HEK293T (cell line): ENCODE measurements at regions not wholly inside any gene's neighbourhood (a gene's known extent, or its start where the extent isn't known, plus 50 kb on each side); places are given as distances from the start of the nearest gene placed in this dataset.

ENCODE experiments used
- CTCF ChIA-PET: fragments of 350-600 bp; formaldehyde crosslinking; extraction: SDS; loops from one replicate; lab custom pipeline; 2021; ENCODE audit warnings: antibody characterized with exemption, inconsistent platforms; lab: Yijun Ruan, JAX
- POLR2A ChIA-PET: fragments of 350-600 bp; formaldehyde crosslinking; extraction: SDS; loops from one replicate; lab custom pipeline; 2020; ENCODE audit warnings: antibody characterized with exemption, inconsistent platforms; lab: Yijun Ruan, JAX
- DNase-seq: peaks from one replicate; pipeline ENCODE4 v3.0.0; 2012; ENCODE audit warnings: mixed read lengths; ENCODE audit errors: extremely low spot score
- ARNT ChIP-seq: fragments of 450-650 bp; IDR thresholded peaks from 2 replicates; pipeline ENCODE4 v1.6.1; 2017; ENCODE audit warnings: mild to moderate bottlenecking
- BHLHE40 ChIP-seq: fragments of 450-650 bp; IDR thresholded peaks from 2 replicates; pipeline ENCODE4 v1.6.1; 2016; ENCODE audit warnings: mild to moderate bottlenecking, moderate library complexity, borderline replicate concordance
- CTBP1 ChIP-seq: fragments of 450-650 bp; IDR thresholded peaks from 2 replicates; pipeline ENCODE4 v1.6.1; 2016; ENCODE audit warnings: borderline replicate concordance
- ELF4 ChIP-seq: fragments of 450-650 bp; IDR thresholded peaks from 2 replicates; pipeline ENCODE4 v1.6.1; 2017; ENCODE audit warnings: antibody characterized with exemption
- FOXA1 ChIP-seq: fragments of 450-650 bp; IDR thresholded peaks from 2 replicates; pipeline ENCODE4 v1.6.1; 2016; ENCODE audit warnings: mild to moderate bottlenecking
- FOXK2 ChIP-seq: fragments of 450-650 bp; IDR thresholded peaks from 2 replicates; pipeline ENCODE4 v1.6.1; 2016; ENCODE audit warnings: mild to moderate bottlenecking
- FOXM1 ChIP-seq: fragments of 450-650 bp; IDR thresholded peaks from 2 replicates; pipeline ENCODE4 v1.6.1; 2017; ENCODE audit warnings: mild to moderate bottlenecking, borderline replicate concordance
- HDGF ChIP-seq: fragments of 450-650 bp; IDR thresholded peaks from 2 replicates; pipeline ENCODE4 v1.6.1; 2017; ENCODE audit warnings: antibody characterized with exemption, borderline replicate concordance
- L3MBTL2 ChIP-seq: fragments of 450-650 bp; conservative IDR thresholded peaks from 2 replicates; pipeline ENCODE4 v1.6.1; 2016; ENCODE audit warnings: mild to moderate bottlenecking
- LEF1 ChIP-seq: fragments of 450-650 bp; IDR thresholded peaks from 2 replicates; pipeline ENCODE4 v1.6.1; 2017; ENCODE audit warnings: mild to moderate bottlenecking, borderline replicate concordance
- NFRKB ChIP-seq: fragments of 450-650 bp; IDR thresholded peaks from 2 replicates; pipeline ENCODE4 v1.6.1; 2016; ENCODE audit warnings: mild to moderate bottlenecking, moderate library complexity
- PKNOX1 ChIP-seq: fragments of 450-650 bp; IDR thresholded peaks from 2 replicates; pipeline ENCODE4 v1.6.1; 2016
- SP1 ChIP-seq: fragments of 450-650 bp; IDR thresholded peaks from 2 replicates; pipeline ENCODE4 v1.6.1; 2017
- SUZ12 ChIP-seq: fragments of 450-650 bp; IDR thresholded peaks from 2 replicates; pipeline ENCODE4 v1.6.1; 2016; ENCODE audit warnings: mild to moderate bottlenecking
- TARDBP ChIP-seq: fragments of 450-650 bp; IDR thresholded peaks from 2 replicates; pipeline ENCODE4 v1.6.1; 2016
- ZNF384 ChIP-seq: fragments of 450-650 bp; IDR thresholded peaks from 2 replicates; pipeline ENCODE4 v1.6.1; 2016

DNA sequence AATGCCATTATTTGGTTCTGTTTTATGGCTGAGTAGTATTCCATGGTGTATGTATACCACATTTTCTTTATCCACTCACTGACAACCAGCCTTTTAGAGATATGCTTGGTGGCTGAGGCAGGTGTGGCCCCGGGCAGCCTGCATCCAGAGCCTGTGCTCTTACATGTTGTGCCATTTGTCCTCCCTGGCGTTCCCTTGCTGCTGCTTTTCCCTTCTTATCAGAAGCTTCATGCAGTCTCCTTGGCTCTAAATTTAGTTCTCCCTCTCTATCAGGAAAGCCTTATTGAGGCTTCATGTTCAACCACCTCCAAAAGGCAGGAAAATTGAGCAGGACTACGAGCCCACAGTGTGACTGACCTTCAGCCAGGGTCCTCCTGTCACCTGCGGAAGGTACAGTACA lies 131.7 kb upstream of the ITGA6 start:
- TF ChIP-seq ZNF384 (no peak), LEF1 (no peak), L3MBTL2 (no peak), CTBP1 (no peak), PKNOX1 (no peak), BHLHE40 (no peak), SP1 (no peak), FOXM1 (no peak), HDGF (no peak), FOXA1 (no peak), ARNT (no peak), TARDBP (no peak), NFRKB (no peak)
- ChIA-PET POLR2A (no interaction called here), CTCF (no interaction called here)
- DNase-seq = no peak

- DNase-seq = no peak
- TF ChIP-seq HDGF (no peak), SP1 (no peak), FOXK2 (no peak), BHLHE40 (no peak), LEF1 (no peak), CTBP1 (no peak)
- ChIA-PET CTCF (interaction anchor here (0.8 kb wide), 1 partner anchor 10 kb away, joined by 3 read pairs; no protein-coding TSS in a partner anchor), POLR2A (no interaction called here)
These were observed 130.9 kb upstream of the ITGA6 start for GRCh38 chr2:172296267-172297046.

DNA sequence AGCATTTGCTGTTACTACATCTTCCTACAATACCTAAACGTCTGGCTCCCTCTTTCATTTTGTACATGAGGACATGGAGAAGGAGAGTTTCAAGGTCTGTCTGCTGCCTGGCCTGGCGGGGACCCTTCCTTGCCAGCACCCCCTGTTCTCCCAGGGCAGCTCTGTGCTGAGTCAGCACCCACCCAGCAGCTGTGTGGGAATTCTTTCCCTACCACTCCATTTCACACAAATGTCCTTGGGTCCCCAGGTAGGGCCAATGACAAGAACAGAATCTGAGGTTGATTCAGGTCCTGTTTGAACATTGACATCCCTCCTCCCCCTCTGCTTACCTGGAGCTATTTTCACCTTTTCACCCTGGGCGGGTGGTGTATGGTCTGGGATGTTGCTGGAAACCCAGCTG lies 129.9 kb upstream of the ITGA6 start:
- TF ChIP-seq ELF4 = no peak
- no peak for TF ChIP-seq LEF1
- no peak for TF ChIP-seq FOXA1
- no peak for TF ChIP-seq SP1
- TF ChIP-seq FOXK2 = no peak
- no peak for TF ChIP-seq HDGF
- no peak for TF ChIP-seq ZNF384
- POLR2A ChIA-PET = no interaction called here
- CTCF ChIA-PET = no interaction called here
- no peak for DNase-seq

- POLR2A ChIA-PET = no interaction called here
- CTCF ChIA-PET = no interaction called here
- DNase-seq = no peak
- TF ChIP-seq FOXA1 (no peak), HDGF (no peak), CTBP1 (no peak), NFRKB (no peak), PKNOX1 (no peak), BHLHE40 (no peak), L3MBTL2 (no peak)
These were observed 129.4 kb upstream of the ITGA6 start for GRCh38 chr2:172297950-172298349.

DNA sequence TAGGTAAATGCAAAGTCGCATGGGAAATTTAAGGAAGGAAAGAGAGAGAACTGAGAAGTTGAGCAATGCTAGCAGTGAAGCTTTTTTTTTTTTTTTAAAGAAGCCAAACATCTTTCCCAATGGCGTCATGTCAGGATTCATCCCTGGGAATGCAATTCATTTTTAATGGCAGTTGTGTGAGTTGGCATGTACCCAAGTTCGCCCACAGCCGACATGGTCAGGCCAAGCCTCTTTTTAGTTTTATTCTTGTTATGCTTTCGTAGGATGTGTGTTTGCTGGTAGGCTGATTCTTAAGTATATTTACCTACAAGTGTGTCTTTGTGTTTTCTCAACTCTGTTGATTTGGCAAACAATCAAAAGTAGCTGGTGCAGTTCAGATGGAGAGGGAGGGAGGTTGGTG lies 127.6 kb upstream of the ITGA6 start:
- CTCF ChIA-PET = no interaction called here
- no peak for TF ChIP-seq TARDBP
- no peak for TF ChIP-seq FOXK2
- POLR2A ChIA-PET = no interaction called here
- DNase-seq = no peak

- no peak for DNase-seq
- TF ChIP-seq FOXA1 (no peak), ZNF384 (no peak), ELF4 (no peak), FOXK2 (no peak), SP1 (no peak), CTBP1 (no peak)
- ChIA-PET CTCF (no interaction called here), POLR2A (no interaction called here)
These were observed 126.5 kb upstream of the ITGA6 start for GRCh38 chr2:172300851-172301250.

DNA sequence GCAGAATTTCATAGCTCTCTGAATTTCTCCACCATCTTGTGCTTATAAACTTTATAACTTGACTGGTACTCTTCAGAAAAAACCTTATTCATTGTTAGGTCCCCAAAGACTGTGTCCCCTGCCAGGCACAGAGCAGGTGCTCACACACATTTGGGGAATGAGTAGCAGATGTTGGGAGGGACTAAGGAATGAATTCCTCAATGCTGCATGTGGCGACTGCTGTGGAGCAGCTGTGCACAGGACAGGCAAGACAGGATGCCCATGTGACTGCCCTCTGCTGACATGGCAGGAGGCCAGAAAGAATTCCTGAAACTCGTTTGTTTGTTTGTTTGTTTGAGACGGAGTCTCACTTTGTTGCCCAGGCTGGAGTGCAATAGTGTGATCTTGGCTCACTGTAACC lies 122.3 kb upstream of the ITGA6 start:
- ChIA-PET CTCF (no interaction called here), POLR2A (no interaction called here)
- TF ChIP-seq NFRKB = no peak
- TF ChIP-seq L3MBTL2 = no peak
- TF ChIP-seq BHLHE40 = no peak
- TF ChIP-seq ZNF384 = no peak
- no peak for TF ChIP-seq FOXM1
- no peak for TF ChIP-seq LEF1
- no peak for TF ChIP-seq ARNT
- no peak for TF ChIP-seq TARDBP
- TF ChIP-seq FOXA1 = no peak
- TF ChIP-seq SP1 = no peak
- no peak for TF ChIP-seq ELF4
- no peak for TF ChIP-seq SUZ12
- TF ChIP-seq HDGF = no peak
- no peak for TF ChIP-seq PKNOX1
- TF ChIP-seq FOXK2 = no peak
- no peak for TF ChIP-seq CTBP1
- DNase-seq = no peak
